Lung (tissue), 11 donors: ENCODE measurements at regions not wholly inside any gene's neighbourhood (a gene's known extent, or its start where the extent isn't known, plus 50 kb on each side); places are given as distances from the start of the nearest gene placed in this dataset.

ENCODE experiments used
- ATAC-seq: fragments of 200-7000 bp; cut with Tn5 transposase; one replicate; pipeline ENCODE4 v1.9.1; 2020; ENCODE audit warnings: moderate number of reproducible peaks; ENCODE audit not compliant: insufficient read depth, low FRiP score
- DNase-seq, 3 donors: peaks; one replicate each; pipeline ENCODE4 v3.0.0-alpha.2; 2013 to 2017
- H3K27ac ChIP-seq, 2 donors: one replicate each; pipeline ENCODE4 v1.5.1; 2013; ENCODE audit warnings: mild to moderate bottlenecking in 2 of 2, moderate library complexity in 2 of 2, control low read depth in 1 of 2, inconsistent platforms in 1 of 2, low read depth in 1 of 2, low read length in 1 of 2
- H3K27me3 ChIP-seq, 3 donors: one replicate each; pipeline ENCODE4 v1.5.1; 2013; ENCODE audit warnings: low read length in 2 of 3; ENCODE audit not compliant: control insufficient read depth in 3 of 3, insufficient read depth in 3 of 3
- H3K36me3 ChIP-seq, 4 donors: one replicate each; pipeline ENCODE4 v1.5.1; 2013; ENCODE audit warnings: low read length in 4 of 4, mild to moderate bottlenecking in 1 of 4, moderate library complexity in 1 of 4; ENCODE audit not compliant: control insufficient read depth in 4 of 4, insufficient read depth in 4 of 4
- H3K4me1 ChIP-seq, 5 donors: one replicate each; pipeline ENCODE4 v1.5.1; 2013; ENCODE audit warnings: low read length in 5 of 5, mild to moderate bottlenecking in 2 of 5, moderate library complexity in 1 of 5; ENCODE audit not compliant: control insufficient read depth in 5 of 5, insufficient read depth in 5 of 5
- H3K4me3 ChIP-seq: one replicate; pipeline ENCODE4 v1.5.1; 2013; ENCODE audit warnings: mild to moderate bottlenecking, control low read depth, moderate library complexity
- H3K9ac ChIP-seq, 2 donors: one replicate each; pipeline ENCODE4 v1.5.1; 2013; ENCODE audit warnings: low read length in 2 of 2, control low read depth in 1 of 2; ENCODE audit not compliant: insufficient read depth in 1 of 2
- H3K9me3 ChIP-seq, 4 donors: one replicate each; pipeline ENCODE4 v1.5.1; 2013; ENCODE audit warnings: low read length in 3 of 4, mild to moderate bottlenecking in 1 of 4, moderate library complexity in 1 of 4; ENCODE audit not compliant: control insufficient read depth in 4 of 4, insufficient read depth in 3 of 4
- CTCF ChIP-seq: IDR thresholded peaks from 2 replicates; pipeline ENCODE4 v1.5.1; 2012; ENCODE audit warnings: mild to moderate bottlenecking; ENCODE audit errors: control extremely low read depth, extremely low read depth
- WGBS, 2 donors: extraction: QIAGEN DNeasy Blood & Tissue Kit; methylation state at CpG; one replicate each; pipeline ENCODE4 v1.1.7; 2013; 5-methylcytosine and 5-hydroxymethylcytosine counted together
- donor health status: control.
- donor health status: control.
- donor health status: Bipolar disorder and iron deficiency.
- donor health status: healthy.
- donor health status: DM: yes; HTN: yes; CAD: no.

GRCh38 chr4:35463251-35463952 lies 780.9 kb downstream of the ARAP2 start:
- no peak for TF ChIP-seq CTCF
- 88 to 91% methylated on average over 19 of the region's 19 CpGs for WGBS, 2 donors
- no peak for DNase-seq
- H3K4me1 ChIP-seq: no peaks in the 10 kb centered on the region
- no peak for ATAC-seq
- no peaks in the 10 kb centered on the region for H3K27me3 ChIP-seq
- peaks cover 0 to 6% (median 0%) of the 10 kb centered on the region in 4 donors for H3K9me3 ChIP-seq
- no peak overlapping the region for H3K9ac ChIP-seq
- H3K4me3 ChIP-seq: no peak overlapping the region
- no peak overlapping the region for H3K27ac ChIP-seq
- no peaks in the 10 kb centered on the region for H3K36me3 ChIP-seq

GRCh38 chr4:35464964-35465528 lies 779.3 kb downstream of the ARAP2 start:
- peaks cover 0 to 6% (median 0%) of the 10 kb centered on the region in 4 donors for H3K9me3 ChIP-seq
- DNase-seq (no peak), ATAC-seq (no peak)
- no peak for TF ChIP-seq CTCF
- H3K27ac ChIP-seq: no peak overlapping the region
- no peak overlapping the region for H3K4me3 ChIP-seq
- H3K36me3 ChIP-seq: no peaks in the 10 kb centered on the region
- H3K4me1 ChIP-seq: no peaks in the 10 kb centered on the region
- no peaks in the 10 kb centered on the region for H3K27me3 ChIP-seq
- no peak overlapping the region for H3K9ac ChIP-seq

- no peak for DNase-seq
- no peaks in the 10 kb centered on the region for H3K27me3 ChIP-seq
- H3K9ac ChIP-seq: no peak overlapping the region
- no peak overlapping the region for H3K4me3 ChIP-seq
- H3K27ac ChIP-seq: no peak overlapping the region
- no peaks in the 10 kb centered on the region for H3K4me1 ChIP-seq
- no peaks in the 10 kb centered on the region for H3K36me3 ChIP-seq
- H3K9me3 ChIP-seq: peaks cover 0 to 5% (median 0%) of the 10 kb centered on the region in 4 donors
- ATAC-seq: no peak
- TF ChIP-seq CTCF: no peak
Measured at GRCh38 chr4:35491093-35491492, 753.2 kb downstream of the ARAP2 start.
